Endothelial cell of umbilical vein (primary cell): ENCODE measurements at regions not wholly inside any gene's neighbourhood (a gene's known extent, or its start where the extent isn't known, plus 50 kb on each side); places are given as distances from the start of the nearest gene placed in this dataset.

Experiments used
- BruUV-seq: library from RNA; stranded (reverse); fragments of 400-500 nt; replicated peaks from 2 replicates; lab custom pipeline; 2021; lab: Mats Ljungman, UMichigan
- CTCF ChIA-PET: fragments of 300-600, 350-600 bp; sonication (Branson Sonifier 250); formaldehyde crosslinking; loops from one replicate; lab custom pipeline; 2021; ENCODE audit warnings: antibody characterized with exemption, inconsistent platforms; lab: Charles Lee
- POLR2A ChIA-PET: fragments of 300-600, 350-600 bp; sonication (Branson Sonifier 250); formaldehyde crosslinking; loops from one replicate; lab custom pipeline; 2021; ENCODE audit warnings: antibody characterized with exemption, inconsistent platforms; lab: Charles Lee
- DNase-seq: peaks from one replicate; pipeline ENCODE4 v3.0.0-alpha.2; 2011; ENCODE audit warnings: low read depth, low spot score
- FAIRE-seq: peaks from 2 replicates; lab custom pipeline; 2011; peaks lifted over from hg19 to GRCh38; lab: Jason Lieb, UNC
- H2AFZ ChIP-seq: 2 replicates; pipeline ENCODE4 v1.6.0; 2012; ENCODE audit warnings: low read depth, low read length, control low read depth, inconsistent platforms
- H3K27ac ChIP-seq: 2 replicates; pipeline ENCODE4 v1.5.1; 2011; ENCODE audit warnings: low read depth, mild to moderate bottlenecking, control low read depth, low read length, moderate library complexity; ENCODE audit not compliant: insufficient read depth
- H3K27me3 ChIP-seq, 2 experiments: 2 replicates each; pipeline versions ENCODE4 v1.6.0 to v1.6.1; 2011; ENCODE audit warnings: low read length in 2 of 2, mixed read lengths in 1 of 2; ENCODE audit not compliant: control insufficient read depth in 2 of 2, insufficient read depth in 2 of 2
- H3K36me3 ChIP-seq, 2 experiments: 2 replicates in 1 of 2; 3 replicates in 1 of 2; pipeline ENCODE4 v1.5.1; 2011; ENCODE audit warnings: low read length in 2 of 2, mild to moderate bottlenecking in 1 of 2, moderate library complexity in 1 of 2; ENCODE audit not compliant: control insufficient read depth in 2 of 2, insufficient read depth in 2 of 2; ENCODE audit errors: extremely low read depth in 1 of 2
- H3K4me1 ChIP-seq: 3 replicates; pipeline ENCODE4 v1.5.1; 2011; ENCODE audit warnings: mild to moderate bottlenecking, low read length; ENCODE audit not compliant: control insufficient read depth, insufficient read depth; ENCODE audit errors: extremely low read depth
- H3K4me2 ChIP-seq: 2 replicates; pipeline ENCODE4 v1.6.1; 2011; ENCODE audit warnings: low read length, control low read depth, mixed read lengths; ENCODE audit not compliant: insufficient read depth
- H3K4me3 ChIP-seq, 3 experiments: fragments of 200-600 bp in 1 of 3; sonication (generic), shearing (Covaris generic) in 1 of 3; replicated peaks in 1 of 3; 2 replicates each; pipeline ENCODE4 v1.5.1; 2011 to 2016; ENCODE audit warnings: control low read depth in 3 of 3, low read length in 3 of 3, mild to moderate bottlenecking in 2 of 3, inconsistent platforms in 1 of 3, low read depth in 1 of 3, moderate library complexity in 1 of 3; ENCODE audit not compliant: insufficient read depth in 1 of 3
- H3K79me2 ChIP-seq: 2 replicates; pipeline ENCODE4 v1.6.0; 2012; ENCODE audit warnings: low read length, inconsistent platforms; ENCODE audit not compliant: control insufficient read depth, insufficient read depth
- H3K9ac ChIP-seq: replicated peaks from 2 replicates; pipeline ENCODE3; 2011; ENCODE audit warnings: low read length, control low read depth; ENCODE audit not compliant: insufficient read depth; ENCODE audit errors: extremely low read depth
- H3K9me1 ChIP-seq: replicated peaks from 3 replicates; pipeline ENCODE4 v1.6.0; 2011; ENCODE audit warnings: mild to moderate bottlenecking, low read length; ENCODE audit not compliant: control insufficient read depth, insufficient read depth; ENCODE audit errors: extremely low read depth
- H3K9me3 ChIP-seq: replicated peaks from 2 replicates; pipeline ENCODE4 v1.5.1; 2012; ENCODE audit warnings: low read length, inconsistent platforms; ENCODE audit not compliant: control insufficient read depth, insufficient read depth
- H4K20me1 ChIP-seq: replicated peaks from 2 replicates; pipeline ENCODE3; 2011; ENCODE audit warnings: mild to moderate bottlenecking, low read length; ENCODE audit not compliant: control insufficient read depth, insufficient read depth; ENCODE audit errors: extremely low read depth
- CTCF ChIP-seq, 2 donors: IDR thresholded peaks; 1 replicate in 1 of 2; 2 replicates in 1 of 2; pipeline ENCODE4 v1.5.1; 2011; ENCODE audit warnings: low read length in 2 of 2, mild to moderate bottlenecking in 2 of 2, moderate library complexity in 2 of 2, control low read depth in 1 of 2, inconsistent platforms in 1 of 2, low read depth in 1 of 2; ENCODE audit not compliant: insufficient read depth in 1 of 2; ENCODE audit errors: extremely low read depth in 1 of 2
- EZH2 ChIP-seq: IDR thresholded peaks from 2 replicates; pipeline ENCODE4 v1.6.1; 2012; ENCODE audit warnings: borderline replicate concordance, low read depth, mild to moderate bottlenecking, moderate library complexity, low read length, inconsistent platforms; ENCODE audit not compliant: severe bottlenecking
- FOS ChIP-seq: IDR thresholded peaks from 2 replicates; pipeline ENCODE4 v1.6.1; 2011; ENCODE audit warnings: mild to moderate bottlenecking, low read length, moderate library complexity, borderline replicate concordance; ENCODE audit not compliant: insufficient read depth
- GATA2 ChIP-seq: IDR thresholded peaks from 2 replicates; pipeline ENCODE4 v1.7.0; 2011; ENCODE audit warnings: low read depth, mild to moderate bottlenecking, moderate library complexity, mixed read lengths, low read length; ENCODE audit not compliant: insufficient read length, insufficient read depth
- JUN ChIP-seq: IDR thresholded peaks from 2 replicates; pipeline ENCODE4 v1.6.1; 2011; ENCODE audit warnings: borderline replicate concordance, low read depth; ENCODE audit not compliant: insufficient read length, insufficient read depth
- MAX ChIP-seq: IDR thresholded peaks from 2 replicates; pipeline ENCODE4 v1.6.1; 2011; ENCODE audit not compliant: insufficient read depth, insufficient read length
- MYC ChIP-seq: IDR thresholded peaks from one replicate; pipeline ENCODE4 v1.6.1; 2011; ENCODE audit warnings: mild to moderate bottlenecking, low read depth, low read length
- POLR2A ChIP-seq: IDR thresholded peaks from 2 replicates; pipeline ENCODE4 v1.6.1; 2012; ENCODE audit warnings: low read depth, mild to moderate bottlenecking, control low read depth, low read length
- POLR2AphosphoS5 ChIP-seq: IDR thresholded peaks from 2 replicates; pipeline ENCODE4 v1.6.1; 2012; ENCODE audit warnings: low read depth, mild to moderate bottlenecking, control low read depth, low read length, moderate library complexity; ENCODE audit not compliant: insufficient read depth
- dilution Hi-C: fragments of 300-500 bp; cut with MboI; formaldehyde crosslinking; loops from one replicate; pipeline ENCODE4 v1.15.0; 2019; ENCODE audit warnings: low sequenced_read_pairs; ENCODE audit not compliant: extremely low pct_ligation_motif_present
- intact Hi-C: fragments of 100-400 bp; cut with micrococcal nuclease; formaldehyde crosslinking; loops from one replicate; pipeline ENCODE4 v1.10.0; 2022

DNA sequence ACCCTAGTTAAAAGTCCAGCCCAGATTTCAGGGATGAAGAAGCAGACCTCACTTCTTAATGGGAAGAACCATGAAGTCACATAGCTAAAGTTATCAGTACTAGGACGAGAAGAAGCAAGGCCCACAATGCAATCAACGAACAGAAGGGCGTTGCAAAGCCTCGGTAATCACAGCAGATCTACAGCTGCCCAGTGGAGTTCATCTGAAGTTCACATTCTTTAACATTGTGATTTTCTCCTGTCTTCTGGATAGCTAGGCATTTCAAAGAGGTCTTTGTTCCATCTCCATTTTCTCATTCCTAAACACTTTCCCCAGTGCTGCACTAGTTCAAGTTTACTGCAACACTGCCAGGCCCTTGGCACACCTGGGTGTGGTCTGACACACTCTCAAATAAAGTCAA, 226.7 kb upstream of the N4BP1 start:
- CTCF ChIA-PET = no interaction called here
- no peak for FAIRE-seq
- Histone ChIP-seq H3K27me3 (no peaks in the 10 kb centered on the region), H3K79me2 (no peaks in the 10 kb centered on the region), H4K20me1 (no peaks in the 10 kb centered on the region), H3K9me3 (peaks cover 6% of the 10 kb centered on the region), H3K9me1 (no peaks in the 10 kb centered on the region), H2AFZ (no peak overlapping the region), H3K4me1 (no peaks in the 10 kb centered on the region), H3K9ac (no peak overlapping the region), H3K4me2 (no peak overlapping the region), H3K27ac (no peak overlapping the region), H3K4me3 (no peak overlapping the region), H3K36me3 (no peaks in the 10 kb centered on the region)
- no peak for TF ChIP-seq FOS
- TF ChIP-seq GATA2 = no peak
- no peak for TF ChIP-seq POLR2A
- no peak for TF ChIP-seq MYC
- no peak for TF ChIP-seq MAX
- no peak for TF ChIP-seq EZH2
- no peak for TF ChIP-seq CTCF (IDR thresholded peaks at IDR 0.05; ENCODE audit: extremely low read depth in 1 of 2, insufficient read depth in 1 of 2, low read depth in 1 of 2, low read length in 2 of 2)
- TF ChIP-seq JUN = no peak
- TF ChIP-seq POLR2AphosphoS5 = no peak
- dilution Hi-C loops (no loop called here), intact Hi-C loops (no loop called here)
- POLR2A ChIA-PET = no interaction called here
- BruUV-seq = no TSS peak
- no peak for DNase-seq
